HL-60 (cell line): ENCODE measurements at regions not wholly inside any gene's neighbourhood (a gene's known extent, or its start where the extent isn't known, plus 50 kb on each side); places are given as distances from the start of the nearest gene placed in this dataset.

Experiments used
- GABPA ChIP-seq: IDR thresholded peaks from 2 replicates; pipeline ENCODE4 v1.6.1; 2012; ENCODE audit warnings: low read depth
- POLR2AphosphoS5 ChIP-seq: IDR thresholded peaks from 2 replicates; pipeline ENCODE4 v1.6.1; 2012; ENCODE audit warnings: low read depth
- SPI1 ChIP-seq: IDR thresholded peaks from 2 replicates; pipeline ENCODE4 v1.6.1; 2012; ENCODE audit warnings: low read depth, mild to moderate bottlenecking, borderline replicate concordance
- TF ChIP-seq, protein P1 (sequence below): IDR thresholded peaks from one replicate; pipeline ENCODE4 v1.5.1; 2011; ENCODE audit warnings: low read length, control low read depth, inconsistent platforms; ENCODE audit not compliant: insufficient read depth
- TF ChIP-seq, protein P2 (sequence below): IDR thresholded peaks from 2 replicates; pipeline ENCODE4 v1.6.1; 2012; ENCODE audit warnings: low read depth; ENCODE audit not compliant: insufficient replicate concordance

- TF ChIP-seq, protein P1, sequence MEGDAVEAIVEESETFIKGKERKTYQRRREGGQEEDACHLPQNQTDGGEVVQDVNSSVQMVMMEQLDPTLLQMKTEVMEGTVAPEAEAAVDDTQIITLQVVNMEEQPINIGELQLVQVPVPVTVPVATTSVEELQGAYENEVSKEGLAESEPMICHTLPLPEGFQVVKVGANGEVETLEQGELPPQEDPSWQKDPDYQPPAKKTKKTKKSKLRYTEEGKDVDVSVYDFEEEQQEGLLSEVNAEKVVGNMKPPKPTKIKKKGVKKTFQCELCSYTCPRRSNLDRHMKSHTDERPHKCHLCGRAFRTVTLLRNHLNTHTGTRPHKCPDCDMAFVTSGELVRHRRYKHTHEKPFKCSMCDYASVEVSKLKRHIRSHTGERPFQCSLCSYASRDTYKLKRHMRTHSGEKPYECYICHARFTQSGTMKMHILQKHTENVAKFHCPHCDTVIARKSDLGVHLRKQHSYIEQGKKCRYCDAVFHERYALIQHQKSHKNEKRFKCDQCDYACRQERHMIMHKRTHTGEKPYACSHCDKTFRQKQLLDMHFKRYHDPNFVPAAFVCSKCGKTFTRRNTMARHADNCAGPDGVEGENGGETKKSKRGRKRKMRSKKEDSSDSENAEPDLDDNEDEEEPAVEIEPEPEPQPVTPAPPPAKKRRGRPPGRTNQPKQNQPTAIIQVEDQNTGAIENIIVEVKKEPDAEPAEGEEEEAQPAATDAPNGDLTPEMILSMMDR = no peak
- TF ChIP-seq POLR2AphosphoS5 = no peak
- no peak for TF ChIP-seq GABPA
- TF ChIP-seq, protein P2, sequence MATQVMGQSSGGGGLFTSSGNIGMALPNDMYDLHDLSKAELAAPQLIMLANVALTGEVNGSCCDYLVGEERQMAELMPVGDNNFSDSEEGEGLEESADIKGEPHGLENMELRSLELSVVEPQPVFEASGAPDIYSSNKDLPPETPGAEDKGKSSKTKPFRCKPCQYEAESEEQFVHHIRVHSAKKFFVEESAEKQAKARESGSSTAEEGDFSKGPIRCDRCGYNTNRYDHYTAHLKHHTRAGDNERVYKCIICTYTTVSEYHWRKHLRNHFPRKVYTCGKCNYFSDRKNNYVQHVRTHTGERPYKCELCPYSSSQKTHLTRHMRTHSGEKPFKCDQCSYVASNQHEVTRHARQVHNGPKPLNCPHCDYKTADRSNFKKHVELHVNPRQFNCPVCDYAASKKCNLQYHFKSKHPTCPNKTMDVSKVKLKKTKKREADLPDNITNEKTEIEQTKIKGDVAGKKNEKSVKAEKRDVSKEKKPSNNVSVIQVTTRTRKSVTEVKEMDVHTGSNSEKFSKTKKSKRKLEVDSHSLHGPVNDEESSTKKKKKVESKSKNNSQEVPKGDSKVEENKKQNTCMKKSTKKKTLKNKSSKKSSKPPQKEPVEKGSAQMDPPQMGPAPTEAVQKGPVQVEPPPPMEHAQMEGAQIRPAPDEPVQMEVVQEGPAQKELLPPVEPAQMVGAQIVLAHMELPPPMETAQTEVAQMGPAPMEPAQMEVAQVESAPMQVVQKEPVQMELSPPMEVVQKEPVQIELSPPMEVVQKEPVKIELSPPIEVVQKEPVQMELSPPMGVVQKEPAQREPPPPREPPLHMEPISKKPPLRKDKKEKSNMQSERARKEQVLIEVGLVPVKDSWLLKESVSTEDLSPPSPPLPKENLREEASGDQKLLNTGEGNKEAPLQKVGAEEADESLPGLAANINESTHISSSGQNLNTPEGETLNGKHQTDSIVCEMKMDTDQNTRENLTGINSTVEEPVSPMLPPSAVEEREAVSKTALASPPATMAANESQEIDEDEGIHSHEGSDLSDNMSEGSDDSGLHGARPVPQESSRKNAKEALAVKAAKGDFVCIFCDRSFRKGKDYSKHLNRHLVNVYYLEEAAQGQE = no peak
- no peak for TF ChIP-seq SPI1
Measured at GRCh38 chr9:96175001-96175400, 127.0 kb downstream of the HSD17B3 start.
